HG03060 (cell line): ENCODE measurements at regions not wholly inside any gene's neighbourhood (a gene's known extent, or its start where the extent isn't known, plus 50 kb on each side); places are given as distances from the start of the nearest gene placed in this dataset.
"Not testable (repeated sequence)": the region's sequence is repeated elsewhere in the genome, so short reads cannot be mapped to it uniquely, and the experiment has no call there.

Experiments
- ATAC-seq: cut with Tn5 transposase; IDR thresholded peaks from one replicate; pipeline ENCODE4 v1.9.1; 2021; ENCODE audit warnings: low read depth, moderate number of reproducible peaks; ENCODE audit not compliant: unreplicated experiment

DNA sequence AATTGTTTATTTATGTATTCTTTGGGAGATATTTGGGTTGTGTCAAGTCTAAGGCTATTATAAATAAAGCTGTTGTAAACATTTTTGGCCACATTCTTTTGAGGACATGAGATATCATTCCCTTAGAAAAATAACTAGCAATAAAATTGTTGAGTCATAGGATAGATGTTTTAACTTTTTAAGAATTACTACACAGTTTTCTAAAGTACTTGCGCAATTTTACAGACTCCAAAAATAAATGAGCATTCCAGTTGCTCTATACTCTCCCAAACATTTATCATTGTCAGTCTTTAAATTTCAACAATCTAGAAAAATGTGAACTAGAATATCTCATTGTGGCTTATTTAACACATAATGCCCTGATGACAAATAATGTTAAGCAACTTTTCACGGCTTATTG, 189.1 kb upstream of the ADGRL3 start:
- ATAC-seq: no peak

DNA sequence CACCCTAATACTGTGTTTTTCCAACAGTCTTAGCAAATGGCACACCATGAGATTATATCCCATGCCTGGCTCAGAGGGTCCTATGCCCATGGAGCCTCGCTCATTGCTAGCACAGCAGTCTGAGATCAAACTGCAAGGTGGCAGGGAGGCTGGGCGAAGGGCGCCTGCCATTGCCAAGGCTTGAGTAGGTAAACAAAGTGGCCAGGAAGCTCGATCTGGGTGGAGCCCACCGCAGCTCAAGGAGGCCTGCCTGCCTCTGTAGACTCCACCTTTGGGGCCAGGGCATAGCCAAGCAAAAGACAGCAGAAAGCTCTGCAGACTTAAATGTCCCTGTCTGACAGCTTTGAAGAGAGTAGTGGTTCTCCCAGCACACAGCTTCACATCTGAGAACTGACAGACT, 188.2 kb upstream of the ADGRL3 start:
- not testable (repeated sequence) for ATAC-seq

DNA sequence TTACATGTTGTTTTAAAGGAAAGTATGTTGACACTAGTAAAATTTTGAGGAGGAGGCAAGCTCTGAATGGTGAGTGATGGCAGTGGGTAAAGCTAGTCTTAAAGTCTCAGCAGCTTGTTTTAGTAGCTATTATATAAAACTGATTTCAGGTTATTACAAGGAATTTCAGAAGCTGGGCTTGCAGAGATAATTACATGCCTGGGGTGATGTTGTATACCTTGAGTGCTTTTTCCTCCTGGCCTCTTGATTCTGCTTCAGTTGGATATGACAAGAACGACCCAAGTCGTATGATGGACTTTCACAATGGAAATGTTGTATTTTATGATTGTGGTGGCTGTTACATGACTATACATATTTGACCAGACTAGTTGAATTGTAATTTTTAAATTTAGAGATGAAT, 175.5 kb upstream of the ADGRL3 start:
- no peak for ATAC-seq

DNA sequence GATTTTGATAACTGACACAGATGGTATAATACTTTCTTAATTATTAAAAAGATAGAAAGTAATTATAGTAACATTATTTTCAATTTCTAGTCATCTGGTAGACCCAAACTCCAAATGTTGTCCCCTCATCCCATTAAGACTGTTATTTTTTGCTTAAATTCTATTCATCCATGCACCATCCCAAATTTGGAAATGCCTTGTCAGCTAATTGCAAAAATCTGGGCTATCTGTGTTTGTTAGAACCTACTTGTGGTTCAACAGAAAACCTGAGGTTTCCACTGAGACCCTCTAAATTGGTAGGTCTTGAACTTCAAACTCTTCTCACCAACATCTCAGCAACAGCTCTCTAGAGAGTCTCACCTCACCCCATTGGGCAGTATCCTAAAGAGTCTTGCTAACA, 172.2 kb upstream of the ADGRL3 start:
- no peak for ATAC-seq

DNA sequence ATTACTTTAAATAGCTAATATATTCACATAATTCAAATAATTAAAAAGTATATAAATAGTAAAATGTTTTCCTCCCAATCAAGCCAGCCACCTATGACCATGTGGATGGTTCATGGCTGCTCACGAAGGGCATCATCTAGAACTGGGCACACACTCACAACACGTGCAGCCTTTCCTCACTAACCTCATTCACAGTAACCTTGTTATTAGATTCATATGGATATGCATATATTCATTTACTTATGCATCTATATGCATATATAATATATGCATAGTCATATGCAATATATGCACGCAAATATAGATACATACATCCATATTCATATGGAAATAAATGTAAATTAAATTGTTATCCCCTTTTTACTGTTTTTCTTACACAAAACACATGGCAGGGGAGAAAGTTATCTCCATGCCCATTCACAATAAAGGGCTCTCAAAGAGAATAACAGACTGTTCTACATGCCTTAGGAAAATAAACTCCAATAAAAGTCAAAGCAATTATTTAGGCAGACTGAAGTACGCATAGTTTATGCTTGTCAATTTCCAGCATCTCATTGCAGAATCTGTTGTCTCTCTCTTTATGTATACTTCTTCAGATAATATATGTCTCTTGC, 163.9 kb upstream of the ADGRL3 start:
- no peak for ATAC-seq

DNA sequence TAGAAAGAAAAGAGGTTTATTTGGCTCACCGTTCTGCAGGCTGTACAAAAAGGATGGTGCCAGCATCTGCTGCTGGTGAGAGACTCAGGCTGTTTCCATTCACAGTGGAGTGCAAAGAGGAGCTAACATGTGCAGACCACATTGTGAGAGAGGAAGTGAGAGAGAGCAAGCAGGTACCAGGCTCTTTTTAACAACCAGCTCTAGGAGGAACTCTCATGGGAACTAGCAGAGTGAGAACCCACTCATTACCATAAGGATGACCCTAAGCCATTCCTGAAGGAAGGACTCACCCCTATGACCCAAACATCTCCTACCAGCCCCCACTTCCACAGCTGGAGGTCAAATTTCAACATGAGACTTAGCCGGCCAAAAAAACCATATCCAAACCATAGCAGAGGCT, 158.6 kb upstream of the ADGRL3 start:
- no peak for ATAC-seq

DNA sequence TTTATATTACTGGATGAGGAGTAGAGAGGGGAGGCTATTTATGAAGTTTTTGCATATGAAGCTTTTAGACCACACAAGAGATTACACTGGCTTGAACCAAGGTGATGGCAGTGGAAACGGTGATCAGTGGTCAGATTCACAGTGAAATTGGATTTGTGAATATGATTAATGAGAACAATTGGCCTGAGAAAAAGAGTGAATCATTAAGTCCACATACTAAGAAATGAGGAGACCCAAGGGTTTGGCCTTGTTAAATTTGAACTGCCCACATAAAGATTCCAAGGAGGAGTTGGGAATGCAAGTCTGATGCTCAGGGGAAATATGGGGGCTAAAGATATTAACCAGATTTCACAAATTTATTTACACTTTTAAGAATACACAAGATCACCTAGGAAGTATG, 155.3 kb upstream of the ADGRL3 start:
- no peak for ATAC-seq

DNA sequence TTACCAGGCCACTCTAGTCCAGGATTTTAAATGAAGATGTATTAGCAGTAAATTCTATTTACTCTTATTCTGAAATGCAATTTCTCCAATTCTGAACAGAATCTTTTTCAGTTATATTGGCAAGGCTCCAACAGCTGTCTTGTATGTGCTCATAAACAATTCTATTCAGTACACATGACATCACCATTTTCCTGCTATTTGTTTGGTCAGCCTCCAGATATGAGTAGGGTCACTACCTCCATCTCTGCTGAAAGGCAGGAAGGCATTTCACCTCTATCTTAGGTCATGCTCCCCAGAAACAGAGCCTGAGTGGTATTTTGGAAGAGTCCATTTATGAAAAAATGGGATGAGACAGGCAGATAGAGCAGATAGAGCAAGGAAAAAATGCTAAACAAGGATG, 151.1 kb upstream of the ADGRL3 start:
- no peak for ATAC-seq

DNA sequence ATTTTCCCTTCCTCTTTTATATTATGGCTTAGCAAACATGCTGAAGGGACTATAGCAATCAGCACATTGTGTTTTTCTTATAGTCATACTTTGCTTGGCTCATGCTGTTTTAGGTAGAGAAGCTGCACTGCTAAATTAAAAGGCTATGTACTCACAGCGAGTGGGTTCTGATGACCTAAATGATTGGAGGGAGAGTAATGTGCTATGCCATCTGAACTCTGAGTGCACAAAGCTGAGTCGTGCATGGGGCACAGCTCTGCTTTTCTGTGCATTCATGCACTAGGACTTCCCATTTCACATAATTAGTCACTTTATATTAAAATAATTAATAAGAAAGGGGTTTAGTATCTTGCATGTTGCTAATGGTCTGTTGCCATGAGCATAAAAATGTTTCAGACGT, 132.7 kb upstream of the ADGRL3 start:
- ATAC-seq: no peak

DNA sequence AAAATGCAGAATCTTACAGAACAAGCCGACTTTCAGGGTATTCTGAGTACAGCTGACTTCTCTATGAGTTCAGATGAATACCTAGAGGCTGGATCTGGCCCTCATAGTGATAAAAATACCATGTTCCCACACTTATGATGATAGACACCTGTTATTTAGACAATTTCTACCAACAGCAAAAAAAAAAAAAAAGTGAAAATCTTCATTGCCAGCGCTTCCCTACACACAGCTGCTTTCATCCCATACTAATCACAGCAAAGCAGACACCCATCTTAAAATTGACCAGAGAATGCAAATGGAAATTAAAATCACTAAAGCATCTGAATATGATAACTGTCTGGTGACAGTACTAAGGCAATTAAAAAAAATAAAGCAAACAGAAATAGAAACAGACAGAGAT, 132.1 kb upstream of the ADGRL3 start:
- no peak for ATAC-seq

DNA sequence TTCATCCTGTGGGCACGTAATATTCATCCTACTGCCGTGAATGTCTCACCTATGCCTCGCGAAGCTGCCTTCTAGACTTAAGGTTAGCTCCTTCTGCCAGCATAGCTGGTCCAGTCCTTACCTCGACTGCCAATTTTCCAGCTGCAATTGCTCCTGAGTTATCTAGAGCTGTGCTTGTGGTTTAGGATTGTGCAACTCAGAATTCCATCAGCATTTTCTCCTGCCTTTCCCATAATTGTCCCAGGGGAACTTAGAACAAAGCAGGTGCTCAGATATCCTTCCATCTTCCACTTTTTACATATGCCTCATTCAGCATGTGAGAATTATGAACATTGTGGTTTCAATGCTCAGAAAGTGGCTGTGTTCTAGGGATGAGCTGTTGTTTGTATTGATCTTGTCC, 131.4 kb upstream of the ADGRL3 start:
- ATAC-seq: no peak

DNA sequence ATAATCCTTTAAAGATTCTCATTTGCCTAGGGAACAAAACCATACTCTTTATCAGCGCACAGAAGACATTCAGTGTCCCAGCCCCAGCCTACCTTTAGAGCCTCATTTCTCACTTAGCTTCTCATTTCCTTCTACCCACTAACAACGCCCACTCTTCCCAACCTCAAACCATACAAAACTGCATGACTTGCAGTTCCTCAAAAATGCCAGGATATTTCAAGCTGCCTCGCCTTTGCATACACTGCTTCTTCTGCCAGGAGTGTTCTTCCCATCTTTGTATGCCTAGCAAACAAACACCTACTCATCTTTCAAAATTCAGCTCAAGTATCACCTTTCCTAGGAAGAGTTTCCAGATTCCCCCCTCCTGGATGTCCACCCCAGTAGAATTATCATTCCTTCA, 129.9 kb upstream of the ADGRL3 start:
- no peak for ATAC-seq

DNA sequence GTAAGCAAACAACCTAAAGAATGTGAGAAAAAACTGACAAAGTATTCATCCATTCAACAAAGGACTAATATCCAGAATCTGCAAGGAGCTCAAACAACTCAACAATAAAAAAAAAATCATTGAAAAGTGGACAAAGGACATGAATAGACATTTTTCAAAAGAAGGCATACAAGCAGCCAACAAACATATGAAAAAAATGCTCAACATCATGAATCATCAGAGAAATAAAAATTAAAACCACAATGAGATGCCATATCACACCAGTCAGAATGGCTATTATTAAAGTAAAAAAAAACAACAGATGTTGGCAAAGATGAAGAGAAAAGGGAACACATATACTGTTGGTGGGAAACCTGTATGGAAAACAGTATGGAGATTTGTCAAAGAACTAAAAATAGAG, 120.7 kb upstream of the ADGRL3 start:
- ATAC-seq: no peak

DNA sequence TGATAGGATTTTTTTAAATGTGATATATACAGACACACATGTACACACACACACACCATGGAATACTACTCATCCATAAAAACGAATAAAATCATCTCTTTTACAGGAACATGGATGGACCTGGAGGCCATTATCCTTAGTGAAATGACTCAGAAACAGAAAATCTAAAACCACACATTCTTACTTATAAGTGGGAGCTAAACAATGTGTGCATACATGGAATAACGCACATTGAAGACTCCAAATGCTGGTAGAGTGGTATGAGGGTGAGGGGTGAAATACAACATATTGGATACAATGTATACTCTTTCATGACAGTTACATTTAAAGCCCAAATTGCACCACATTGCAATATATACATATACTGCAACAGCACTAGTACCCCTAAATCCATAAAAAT, 120.2 kb upstream of the ADGRL3 start:
- no peak for ATAC-seq

DNA sequence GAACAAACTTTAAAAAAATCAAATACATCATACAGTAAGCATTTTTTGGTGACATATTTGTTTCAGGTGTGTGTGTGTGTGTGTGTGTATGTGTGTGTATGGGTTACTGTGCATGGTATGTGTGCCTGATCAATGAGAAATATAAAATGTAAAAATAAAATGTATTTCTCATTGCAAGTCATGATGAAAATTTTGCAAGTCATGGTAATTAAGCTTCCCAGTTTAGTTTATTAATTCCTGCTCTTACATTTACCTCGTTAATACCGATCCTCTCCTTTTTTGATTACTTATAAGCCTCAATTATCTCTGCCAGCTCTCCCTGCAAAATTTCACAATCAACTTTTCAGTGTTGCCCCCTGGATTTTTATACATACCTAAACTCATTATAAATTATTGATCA, 114.6 kb upstream of the ADGRL3 start:
- no peak for ATAC-seq

DNA sequence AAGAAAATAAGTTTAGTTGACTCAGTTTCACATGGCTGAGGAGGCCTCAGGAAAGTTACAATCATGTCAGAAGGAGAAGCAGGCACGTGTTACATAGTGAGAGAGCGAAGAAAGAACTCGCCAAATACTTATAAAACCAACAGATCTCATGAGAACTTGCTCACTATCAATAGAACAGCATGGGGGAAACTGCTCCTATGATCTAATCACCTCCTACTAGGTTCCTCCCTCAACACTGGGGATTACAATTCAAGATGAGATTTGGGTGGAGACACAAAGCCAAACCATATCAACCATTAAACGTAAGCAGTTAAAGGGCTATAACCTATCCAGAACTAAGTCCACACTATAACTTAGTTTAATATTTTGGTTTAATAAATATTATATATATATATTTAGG, 113.8 kb upstream of the ADGRL3 start:
- no peak for ATAC-seq

DNA sequence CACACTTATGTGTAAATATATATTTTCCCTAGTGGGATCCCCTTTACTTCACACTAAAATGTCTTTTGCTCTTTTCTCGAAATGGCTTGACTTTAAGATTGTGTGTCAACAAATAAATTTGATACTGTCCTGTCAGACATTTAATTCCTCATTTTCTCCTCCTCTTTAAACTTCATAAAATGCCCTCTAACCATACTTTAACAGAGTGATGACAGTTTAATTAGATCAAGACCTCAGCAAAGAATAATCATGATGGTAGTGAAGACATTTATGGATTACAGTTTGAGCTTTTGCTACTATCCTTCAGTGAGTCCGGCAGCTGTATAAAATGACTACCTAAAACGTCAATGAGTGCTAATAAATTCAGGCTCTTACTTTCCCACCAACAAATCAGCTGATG, 113.1 kb upstream of the ADGRL3 start:
- ATAC-seq: no peak

DNA sequence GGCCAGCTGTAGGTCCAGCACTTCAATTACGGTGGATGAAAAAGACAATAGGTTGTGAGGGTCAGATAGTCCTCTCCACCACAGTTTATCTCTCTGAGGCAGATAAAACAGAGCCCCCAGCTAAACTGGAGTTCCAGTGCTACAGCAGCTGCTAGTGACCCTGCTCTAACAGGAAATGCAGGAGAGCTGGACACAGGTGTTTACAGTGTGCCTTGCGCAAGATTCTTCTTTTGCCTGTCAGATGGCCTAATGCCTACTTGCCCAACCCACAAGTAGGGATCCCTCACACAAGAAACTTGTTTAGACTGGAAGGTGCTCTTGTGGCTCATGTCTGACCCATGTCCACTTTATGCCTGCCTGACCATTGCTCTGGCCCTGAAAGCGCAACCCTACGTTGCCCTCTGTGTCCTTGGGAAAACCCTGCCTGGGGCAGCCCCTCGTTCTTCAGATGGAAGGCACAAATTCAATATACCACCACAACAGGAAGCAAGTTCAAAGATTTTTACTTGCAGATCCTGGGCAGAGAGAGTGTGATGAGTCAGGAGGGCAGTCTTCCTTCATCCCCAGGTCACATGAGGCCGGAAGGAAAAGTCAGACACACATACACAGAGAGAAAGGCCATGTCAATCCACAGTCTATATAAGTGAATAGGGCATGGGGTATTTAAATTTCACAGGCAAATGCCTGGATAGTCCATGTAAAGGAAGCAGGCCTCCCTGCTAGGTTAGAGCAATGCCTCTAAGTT, 105.1 kb upstream of the ADGRL3 start:
- ATAC-seq: no peak

DNA sequence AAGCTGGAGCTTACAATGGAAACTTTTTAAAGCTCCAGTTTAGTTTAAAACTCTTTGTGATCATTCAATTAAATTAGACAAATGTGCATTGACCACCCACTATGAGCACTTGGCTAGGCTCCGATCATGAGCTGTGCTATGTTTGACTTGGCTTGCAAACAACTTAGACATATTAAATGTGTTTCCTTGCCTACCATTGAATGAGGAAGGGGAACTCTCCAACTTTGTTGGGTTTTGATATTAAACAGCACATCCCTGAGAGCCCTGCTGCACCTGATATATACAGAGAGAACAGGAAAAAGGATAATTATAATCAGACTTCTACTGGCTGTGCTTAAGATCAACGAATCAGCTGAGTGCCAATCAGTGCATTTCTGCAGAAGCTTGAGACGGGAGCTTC, 71.4 kb upstream of the ADGRL3 start:
- no peak for ATAC-seq

DNA sequence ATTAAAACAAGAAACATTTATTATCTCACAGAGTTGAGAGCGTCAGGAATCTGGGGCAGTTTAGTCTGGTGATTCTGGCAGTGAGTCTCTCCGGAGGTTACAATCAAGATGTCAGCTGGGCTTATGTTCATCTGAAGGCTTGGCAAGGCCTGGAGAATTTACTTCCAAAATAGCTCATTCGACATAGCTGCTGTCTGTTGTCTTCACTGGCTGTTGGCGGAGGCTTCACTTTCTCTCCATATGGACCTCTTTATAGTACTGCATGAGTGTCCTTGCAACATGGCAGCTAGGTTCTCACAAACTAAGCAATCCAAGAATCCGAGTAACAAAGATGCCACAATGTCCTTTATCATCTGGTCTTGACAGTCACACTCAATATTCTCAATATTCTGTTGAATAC, 70.2 kb upstream of the ADGRL3 start:
- ATAC-seq: no peak

DNA sequence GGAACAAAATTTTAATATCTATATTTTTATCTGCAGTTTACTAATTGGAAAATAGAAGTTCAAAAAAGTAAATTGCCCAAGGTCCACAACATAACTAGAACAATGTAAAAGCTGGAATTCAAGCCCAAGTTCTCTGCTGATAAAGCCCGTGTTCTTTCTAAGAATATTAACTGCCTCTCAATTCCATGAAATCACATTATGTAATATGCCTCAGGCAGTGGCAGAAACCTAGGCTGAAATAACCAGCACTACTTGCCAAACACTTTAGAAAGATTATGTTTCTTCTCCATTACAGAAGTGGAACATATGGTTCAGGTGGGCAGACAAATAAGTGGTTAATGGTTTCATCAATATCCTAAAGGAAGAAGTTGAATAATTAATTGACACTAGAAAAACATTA, 56.7 kb upstream of the ADGRL3 start:
- no peak for ATAC-seq

DNA sequence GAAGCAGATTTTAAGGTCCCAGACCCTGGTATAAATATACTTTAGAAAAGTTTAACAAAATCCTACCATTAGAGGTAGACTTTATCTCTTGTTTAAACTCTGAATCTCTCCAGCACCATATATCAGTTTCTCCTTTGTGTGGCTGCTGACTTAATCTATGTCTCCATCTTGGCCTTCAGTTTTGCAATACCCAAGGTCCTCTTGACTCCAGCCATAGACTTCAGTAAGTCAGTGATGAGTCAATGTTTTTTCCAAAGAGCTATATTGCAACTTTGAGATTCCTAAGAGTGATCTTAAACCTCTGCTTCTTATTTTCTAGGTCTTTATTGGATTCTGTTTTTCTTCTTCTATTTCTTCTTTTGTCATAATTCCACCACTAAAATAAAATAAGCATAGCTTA, 50.8 kb upstream of the ADGRL3 start:
- ATAC-seq: no peak
